K562 (cell line): ENCODE measurements at regions not wholly inside any gene's neighbourhood (a gene's known extent, or its start where the extent isn't known, plus 50 kb on each side); places are given as distances from the start of the nearest gene placed in this dataset.

Experiments
- CREB1 ChIP-seq, 2 experiments: sonication (generic) in 1 of 2; formaldehyde crosslinking in 1 of 2; IDR thresholded peaks; 2 replicates each; pipeline versions ENCODE4 v1.6.1 to v1.8.0; 2012 to 2022; ENCODE audit warnings: inconsistent platforms in 1 of 2, mild to moderate bottlenecking in 1 of 2, missing genetic modification reagents in 1 of 2, moderate library complexity in 1 of 2
- CTCF ChIP-seq, 3 experiments: IDR thresholded peaks in 2 of 3; conservative IDR thresholded peaks in 1 of 3; 2 replicates each; pipeline ENCODE4 v1.5.1; 2011 to 2012; ENCODE audit warnings: low read length in 3 of 3, mild to moderate bottlenecking in 3 of 3, control low read depth in 2 of 3, improper control_type of control experiment in 1 of 3, inconsistent platforms in 1 of 3, low read depth in 1 of 3, mixed read lengths in 1 of 3, moderate library complexity in 1 of 3; ENCODE audit not compliant: insufficient read depth in 2 of 3
- E2F4 ChIP-seq: sonication (generic); formaldehyde crosslinking; IDR thresholded peaks from 2 replicates; pipeline ENCODE4 v1.8.0; 2022; ENCODE audit warnings: mild to moderate bottlenecking, low read depth, missing genetic modification reagents
- E2F6 ChIP-seq, 2 experiments: IDR thresholded peaks; 2 replicates each; pipeline ENCODE4 v1.6.1; 2011; ENCODE audit warnings: borderline replicate concordance in 1 of 2, control low read depth in 1 of 2, low read depth in 1 of 2, low read length in 1 of 2, mild to moderate bottlenecking in 1 of 2, mixed read lengths in 1 of 2, moderate library complexity in 1 of 2; ENCODE audit not compliant: insufficient read depth in 1 of 2, insufficient read length in 1 of 2, poor library complexity in 1 of 2, severe bottlenecking in 1 of 2; ENCODE audit errors: extremely low read depth in 1 of 2
- ELF1 ChIP-seq: fragments of 200-800 bp; sonication (Bioruptor generic); IDR thresholded peaks from 2 replicates; pipeline ENCODE4 v1.6.1; 2016; ENCODE audit warnings: missing genetic modification characterization, missing compliant biosample characterization
- EZH2 ChIP-seq: IDR thresholded peaks from 2 replicates; pipeline ENCODE4 v1.6.1; 2012; ENCODE audit warnings: low read depth, mild to moderate bottlenecking, inconsistent platforms, low read length, borderline replicate concordance
- GABPA ChIP-seq: fragments of 200-800 bp; sonication (Bioruptor generic); conservative IDR thresholded peaks from 2 replicates; pipeline ENCODE4 v1.6.1; 2016; ENCODE audit warnings: low read depth, missing genetic modification characterization, missing compliant biosample characterization
- MAX ChIP-seq: sonication (generic); formaldehyde crosslinking; IDR thresholded peaks from 2 replicates; pipeline ENCODE4 v1.9.0; 2022; ENCODE audit warnings: mild to moderate bottlenecking, missing genetic modification reagents
- PML ChIP-seq: IDR thresholded peaks from 2 replicates; pipeline ENCODE4 v1.6.1; 2012; ENCODE audit warnings: low read length, inconsistent platforms
- POLR2A ChIP-seq: fragments of 450-650 bp; conservative IDR thresholded peaks from 2 replicates; pipeline ENCODE4 v1.6.1; 2016
- SIN3A ChIP-seq, 2 experiments: fragments of 150-350 bp in 1 of 2; IDR thresholded peaks; 2 replicates each; pipeline ENCODE4 v1.6.1; 2011 to 2016; ENCODE audit warnings: borderline replicate concordance in 2 of 2, low read depth in 2 of 2, low read length in 2 of 2, mild to moderate bottlenecking in 2 of 2, moderate library complexity in 2 of 2; ENCODE audit not compliant: control insufficient read depth in 1 of 2
- TF ChIP-seq, protein P1 (sequence below): fragments of 450-650 bp; IDR thresholded peaks from 2 replicates; pipeline ENCODE4 v1.7.0; 2016; ENCODE audit warnings: borderline replicate concordance

DNA sequence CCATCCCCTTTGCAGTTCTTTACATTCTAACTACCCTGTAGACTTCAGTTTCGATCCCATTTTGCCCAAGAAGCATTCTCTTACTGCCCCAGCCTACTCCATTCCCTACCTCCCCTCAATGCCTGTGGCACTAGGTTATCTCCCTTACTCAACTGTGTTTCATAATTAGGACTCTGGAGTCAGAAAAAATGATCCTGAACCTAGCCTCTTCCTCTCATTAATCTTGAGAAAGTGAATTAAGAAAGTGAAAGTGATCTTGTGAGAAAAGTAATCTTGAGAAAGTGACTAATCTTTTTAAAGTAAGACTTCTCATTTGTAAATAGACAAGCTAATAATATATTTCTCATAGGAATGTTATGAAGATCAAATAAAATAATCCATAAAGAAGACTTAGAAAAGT lies 444.0 kb upstream of the TRPC7 start:
- no peak for TF ChIP-seq GABPA (tag)
- no peak for TF ChIP-seq SIN3A (IDR thresholded peaks at IDR 0.05; ENCODE audit: borderline replicate concordance in 2 of 2, control insufficient read depth in 1 of 2, low read depth in 2 of 2, low read length in 2 of 2)
- TF ChIP-seq, protein P1, sequence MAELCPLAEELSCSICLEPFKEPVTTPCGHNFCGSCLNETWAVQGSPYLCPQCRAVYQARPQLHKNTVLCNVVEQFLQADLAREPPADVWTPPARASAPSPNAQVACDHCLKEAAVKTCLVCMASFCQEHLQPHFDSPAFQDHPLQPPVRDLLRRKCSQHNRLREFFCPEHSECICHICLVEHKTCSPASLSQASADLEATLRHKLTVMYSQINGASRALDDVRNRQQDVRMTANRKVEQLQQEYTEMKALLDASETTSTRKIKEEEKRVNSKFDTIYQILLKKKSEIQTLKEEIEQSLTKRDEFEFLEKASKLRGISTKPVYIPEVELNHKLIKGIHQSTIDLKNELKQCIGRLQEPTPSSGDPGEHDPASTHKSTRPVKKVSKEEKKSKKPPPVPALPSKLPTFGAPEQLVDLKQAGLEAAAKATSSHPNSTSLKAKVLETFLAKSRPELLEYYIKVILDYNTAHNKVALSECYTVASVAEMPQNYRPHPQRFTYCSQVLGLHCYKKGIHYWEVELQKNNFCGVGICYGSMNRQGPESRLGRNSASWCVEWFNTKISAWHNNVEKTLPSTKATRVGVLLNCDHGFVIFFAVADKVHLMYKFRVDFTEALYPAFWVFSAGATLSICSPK: no peak
- no peak for TF ChIP-seq CTCF (IDR thresholded peaks at IDR 0.05 in 2 of 3, conservative IDR thresholded peaks at IDR 0.05 in 1 of 3; ENCODE audit: insufficient read depth in 2 of 3, low read depth in 1 of 3, low read length in 3 of 3)
- TF ChIP-seq E2F4 (CRISPR knock-in tag): no peak
- TF ChIP-seq ELF1 (tag): no peak
- TF ChIP-seq EZH2: no peak
- TF ChIP-seq MAX: no peak
- no peak for TF ChIP-seq CREB1 (IDR thresholded peaks at IDR 0.05)
- TF ChIP-seq CREB1 (CRISPR knock-in tag; IDR thresholded peaks at IDR 0.05): no peak
- TF ChIP-seq E2F6 (IDR thresholded peaks at IDR 0.05; ENCODE audit: borderline replicate concordance in 1 of 2, extremely low read depth in 1 of 2, insufficient read depth in 1 of 2, insufficient read length in 1 of 2, low read depth in 1 of 2, low read length in 1 of 2, poor library complexity in 1 of 2, severe bottlenecking in 1 of 2): no peak
- TF ChIP-seq POLR2A: no peak
- TF ChIP-seq PML: no peak
